ENCODE measurements at regions not wholly inside any gene's neighbourhood (a gene's known extent, or its start where the extent isn't known, plus 50 kb on each side); places are given as distances from the start of the nearest gene placed in this dataset.
A peak's percentile ranks its signal among the peaks of the same experiment; 100 is the strongest.

GRCh38 chr2:134161170-134161547, 92.7 kb upstream of the MGAT5 start:
- H3K4me3 ChIP-seq (ENCODE audit: low read depth, low read length): no peak overlapping the region
- in situ Hi-C loops (cut with HindIII; ENCODE audit: low sequenced_read_pairs): no loop called here
- TF ChIP-seq CTCF (IDR thresholded peaks at IDR 0.05; ENCODE audit: low read depth, low read length): no peak
- DNase-seq (ENCODE audit: low read depth, low spot score): no peak

DNA sequence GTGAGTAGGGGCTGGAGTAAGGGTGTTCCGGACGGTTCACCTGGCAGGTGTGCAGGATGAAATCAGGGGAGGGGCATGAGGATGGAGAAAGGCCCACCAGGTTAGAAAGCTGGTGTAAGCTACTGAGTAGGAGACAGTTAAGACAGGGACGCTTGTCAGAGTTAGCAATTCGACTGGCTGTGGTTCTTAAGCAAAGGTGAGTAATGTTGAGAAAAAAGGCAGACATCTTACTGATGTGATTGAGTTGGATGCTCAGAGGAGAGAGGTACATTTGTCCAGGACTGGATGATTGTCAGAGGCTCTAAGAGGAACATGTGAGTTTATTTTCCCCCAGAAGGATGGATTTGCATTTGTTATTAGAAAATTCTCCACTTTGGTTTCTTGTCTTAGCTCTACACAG, 90.5 kb upstream of the MGAT5 start:
- no peak for TF ChIP-seq CTCF (IDR thresholded peaks at IDR 0.05; ENCODE audit: low read depth, low read length)

DNA sequence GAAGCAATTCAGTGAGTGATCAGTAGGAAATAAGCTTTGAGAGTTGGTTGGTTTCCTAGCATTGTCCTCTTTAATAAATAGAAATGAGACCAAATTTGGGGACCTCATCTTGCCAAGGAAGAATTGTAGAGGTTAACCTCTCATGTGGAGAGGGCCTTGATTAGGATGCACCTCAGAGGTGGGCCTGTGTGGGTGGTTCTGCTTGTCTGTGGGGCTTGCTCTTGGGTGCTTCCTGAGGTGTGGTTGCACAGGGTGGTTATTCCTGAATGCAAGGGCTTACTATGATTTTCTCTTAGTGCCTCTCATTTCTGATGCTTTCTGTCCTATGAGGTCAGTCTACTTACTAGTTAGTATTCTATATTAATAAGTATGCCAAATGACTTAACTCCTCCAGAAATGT, 89.6 kb upstream of the MGAT5 start:
- H3K4me3 ChIP-seq (ENCODE audit: low read depth, low read length): no peak overlapping the region
- in situ Hi-C loops (cut with HindIII; ENCODE audit: low sequenced_read_pairs): no loop called here
- no peak for DNase-seq (ENCODE audit: low read depth, low spot score)
- no peak for TF ChIP-seq CTCF (IDR thresholded peaks at IDR 0.05; ENCODE audit: low read depth, low read length)

More for the DNA sequence above, 90.5 kb upstream of the MGAT5 start:
- DNase-seq (ENCODE audit: low read depth, low spot score): no peak
- in situ Hi-C loops (cut with HindIII; ENCODE audit: low sequenced_read_pairs): no loop called here
- H3K4me3 ChIP-seq (ENCODE audit: low read depth, low read length): no peak overlapping the region

DNA sequence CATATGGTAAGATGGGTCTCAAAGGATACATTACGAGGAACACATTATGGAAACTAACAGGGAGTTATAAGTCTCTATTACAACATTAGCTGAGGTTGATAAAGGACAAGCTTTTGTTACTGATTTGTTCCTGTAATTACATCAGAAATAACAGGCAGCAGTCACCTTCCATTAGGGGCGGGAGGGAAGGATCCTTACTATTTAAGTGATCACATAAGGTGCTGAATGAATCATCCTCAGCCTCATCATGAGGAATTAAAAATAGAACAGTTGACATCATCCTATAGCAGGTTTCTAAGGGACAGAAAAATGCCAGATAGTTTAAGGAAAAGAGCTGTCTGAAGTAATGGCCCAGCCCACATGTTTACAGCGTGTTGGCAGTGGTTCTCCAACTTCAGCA, 86.9 kb upstream of the MGAT5 start:
- no peak overlapping the region for H3K4me3 ChIP-seq (ENCODE audit: low read depth, low read length)
- TF ChIP-seq CTCF (IDR thresholded peaks at IDR 0.05; ENCODE audit: low read depth, low read length): no peak
- DNase-seq (ENCODE audit: low read depth, low spot score): peak; percentile 34
- in situ Hi-C loops (cut with HindIII; ENCODE audit: low sequenced_read_pairs): no loop called here

DNA sequence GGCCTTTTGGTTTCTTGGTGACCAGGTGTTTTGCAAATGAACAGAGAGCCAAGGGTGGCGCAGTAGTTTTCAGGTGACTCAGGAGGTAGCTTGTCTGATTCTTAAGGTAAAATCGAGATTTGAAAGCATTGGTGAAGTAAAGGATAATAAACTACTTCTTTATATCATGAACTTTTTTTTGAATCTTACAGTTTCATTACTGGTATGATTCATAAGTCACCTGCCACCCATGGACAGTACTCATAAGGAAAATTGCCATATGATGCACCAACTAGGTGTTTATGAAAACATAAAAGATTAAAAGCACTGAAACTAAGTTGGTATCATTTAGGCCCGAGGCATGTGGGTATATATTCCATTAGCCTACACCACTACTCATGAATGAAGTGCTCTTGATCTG, 84.1 kb upstream of the MGAT5 start:
- DNase-seq (ENCODE audit: low read depth, low spot score): no peak

GRCh38 chr2:134170294-134170693, 83.6 kb upstream of the MGAT5 start:
- no peak for DNase-seq (ENCODE audit: low read depth, low spot score)
- no peak for TF ChIP-seq CTCF (IDR thresholded peaks at IDR 0.05; ENCODE audit: low read depth, low read length)
- H3K4me3 ChIP-seq (ENCODE audit: low read depth, low read length): no peak overlapping the region
- in situ Hi-C loops (cut with HindIII; ENCODE audit: low sequenced_read_pairs): no loop called here

More for the DNA sequence above, 84.1 kb upstream of the MGAT5 start:
- TF ChIP-seq CTCF (IDR thresholded peaks at IDR 0.05; ENCODE audit: low read depth, low read length): no peak
- in situ Hi-C loops (cut with HindIII; ENCODE audit: low sequenced_read_pairs): no loop called here
- H3K4me3 ChIP-seq (ENCODE audit: low read depth, low read length): no peak overlapping the region

DNA sequence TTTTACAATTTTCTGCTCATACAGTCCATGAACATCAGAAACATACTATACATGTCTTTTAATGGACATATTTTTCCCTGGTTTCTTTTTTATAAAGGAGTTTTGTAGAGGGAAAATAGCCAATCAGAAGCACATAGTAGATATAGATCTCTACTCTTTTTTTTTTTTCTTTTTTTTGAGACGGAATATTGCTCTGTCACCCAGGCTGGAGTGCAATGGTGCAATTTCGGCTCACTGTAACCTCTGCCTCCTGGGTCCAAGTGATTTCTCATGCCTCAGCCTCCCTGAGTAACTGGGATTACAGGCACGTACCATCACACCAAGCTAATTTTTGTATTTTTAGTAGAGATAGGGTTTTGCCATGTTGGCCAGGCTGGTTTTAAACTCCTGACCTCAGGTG, 83.2 kb upstream of the MGAT5 start:
- TF ChIP-seq CTCF (IDR thresholded peaks at IDR 0.05; ENCODE audit: low read depth, low read length): no peak
- DNase-seq (ENCODE audit: low read depth, low spot score): no peak
- in situ Hi-C loops (cut with HindIII; ENCODE audit: low sequenced_read_pairs): no loop called here
- H3K4me3 ChIP-seq (ENCODE audit: low read depth, low read length): no peak overlapping the region

Data from astrocyte of the spinal cord (primary cell).